ENCODE measurements at regions not wholly inside any gene's neighbourhood (a gene's known extent, or its start where the extent isn't known, plus 50 kb on each side); places are given as distances from the start of the nearest gene placed in this dataset.
A peak's percentile ranks its signal among the peaks of the same experiment; 100 is the strongest.
"Not testable (repeated sequence)": the region's sequence is repeated elsewhere in the genome, so short reads cannot be mapped to it uniquely, and the experiment has no call there.

GRCh38 chr7:145916776-145917175 lies 199.8 kb upstream of the CNTNAP2 start:
- no peak for DNase-seq

GRCh38 chr7:145915679-145916078 lies 200.9 kb upstream of the CNTNAP2 start:
- no peak for DNase-seq

- no peak for DNase-seq
Observed at GRCh38 chr7:145909991-145910513, 206.5 kb upstream of the CNTNAP2 start.

- DNase-seq: no peak
Observed at GRCh38 chr7:145903658-145904057, 212.9 kb upstream of the CNTNAP2 start.

- no peak for DNase-seq
Observed at GRCh38 chr7:145902123-145902522, 214.5 kb upstream of the CNTNAP2 start.

GRCh38 chr7:145899938-145900337 lies 216.7 kb upstream of the CNTNAP2 start:
- DNase-seq: no peak

- no peak for DNase-seq
Observed at GRCh38 chr7:145893925-145894535, 222.6 kb upstream of the CNTNAP2 start.

- DNase-seq: no peak
Observed at GRCh38 chr7:145884716-145885514, 231.7 kb upstream of the CNTNAP2 start.

- DNase-seq: no peak
Observed at GRCh38 chr7:145876376-145876775, 240.2 kb upstream of the CNTNAP2 start.

GRCh38 chr7:145875267-145875666 lies 241.3 kb upstream of the CNTNAP2 start:
- DNase-seq: no peak

- DNase-seq: no peak
Observed at GRCh38 chr7:145868935-145869334, 247.7 kb upstream of the CNTNAP2 start.

- no peak for DNase-seq
Observed at GRCh38 chr7:145862212-145862611, 254.4 kb upstream of the CNTNAP2 start.

GRCh38 chr7:145860809-145861208 lies 255.8 kb upstream of the CNTNAP2 start:
- DNase-seq: no peak

- DNase-seq: no peak
Observed at GRCh38 chr7:145850636-145851035, 266.0 kb upstream of the CNTNAP2 start.

- peak; percentile 53 for DNase-seq
Observed at GRCh38 chr7:145848691-145849090, 267.9 kb upstream of the CNTNAP2 start.

GRCh38 chr7:145845345-145845744 lies 271.3 kb upstream of the CNTNAP2 start:
- no peak for DNase-seq

- DNase-seq: no peak
Observed at GRCh38 chr7:145839814-145840213, 276.8 kb upstream of the CNTNAP2 start.

GRCh38 chr7:145831616-145832206 lies 284.9 kb upstream of the CNTNAP2 start:
- DNase-seq: no peak

GRCh38 chr7:145817687-145818086 lies 298.9 kb upstream of the CNTNAP2 start:
- no peak for DNase-seq

- no peak for DNase-seq
Observed at GRCh38 chr7:145812218-145812617, 304.4 kb upstream of the CNTNAP2 start.

- DNase-seq: not testable (repeated sequence)
Observed at GRCh38 chr7:145805496-145805895, 311.1 kb upstream of the CNTNAP2 start.

GRCh38 chr7:145797507-145797906 lies 319.1 kb upstream of the CNTNAP2 start:
- DNase-seq: no peak

GRCh38 chr7:145795132-145795531 lies 321.5 kb upstream of the CNTNAP2 start:
- DNase-seq: no peak
